Dendritic cell treated with granulocyte-macrophage colony-stimulating factor and Interleukin-4, amounts not matched to agents 40 ng/mL and 50 ng/mL, for 4 days (primary cell): ENCODE measurements at regions not wholly inside any gene's neighbourhood (a gene's known extent, or its start where the extent isn't known, plus 50 kb on each side); places are given as distances from the start of the nearest gene placed in this dataset.

Source experiments
- H3K27ac Mint-ChIP-seq: one replicate; pipeline ENCODE4 v1.8.0; 2022; ENCODE audit warnings: mild to moderate bottlenecking, mixed read lengths
- H3K27me3 Mint-ChIP-seq: one replicate; pipeline ENCODE4 v1.8.0; 2022; ENCODE audit warnings: mild to moderate bottlenecking, mixed read lengths
- H3K36me3 Mint-ChIP-seq: one replicate; pipeline ENCODE4 v1.8.0; 2022; ENCODE audit warnings: low read depth, mixed read lengths
- H3K4me1 Mint-ChIP-seq: one replicate; pipeline ENCODE4 v1.8.0; 2022; ENCODE audit warnings: low read depth, mixed read lengths
- H3K4me3 Mint-ChIP-seq: one replicate; pipeline ENCODE4 v1.8.0; 2022; ENCODE audit warnings: mild to moderate bottlenecking, moderate library complexity, mixed read lengths
- H3K9me3 Mint-ChIP-seq: one replicate; pipeline ENCODE4 v1.8.0; 2022; ENCODE audit warnings: mixed read lengths
- intact Hi-C: fragments of 100-400 bp; cut with micrococcal nuclease; formaldehyde crosslinking; loops from one replicate; pipeline ENCODE4 v1.15.0; 2022

DNA sequence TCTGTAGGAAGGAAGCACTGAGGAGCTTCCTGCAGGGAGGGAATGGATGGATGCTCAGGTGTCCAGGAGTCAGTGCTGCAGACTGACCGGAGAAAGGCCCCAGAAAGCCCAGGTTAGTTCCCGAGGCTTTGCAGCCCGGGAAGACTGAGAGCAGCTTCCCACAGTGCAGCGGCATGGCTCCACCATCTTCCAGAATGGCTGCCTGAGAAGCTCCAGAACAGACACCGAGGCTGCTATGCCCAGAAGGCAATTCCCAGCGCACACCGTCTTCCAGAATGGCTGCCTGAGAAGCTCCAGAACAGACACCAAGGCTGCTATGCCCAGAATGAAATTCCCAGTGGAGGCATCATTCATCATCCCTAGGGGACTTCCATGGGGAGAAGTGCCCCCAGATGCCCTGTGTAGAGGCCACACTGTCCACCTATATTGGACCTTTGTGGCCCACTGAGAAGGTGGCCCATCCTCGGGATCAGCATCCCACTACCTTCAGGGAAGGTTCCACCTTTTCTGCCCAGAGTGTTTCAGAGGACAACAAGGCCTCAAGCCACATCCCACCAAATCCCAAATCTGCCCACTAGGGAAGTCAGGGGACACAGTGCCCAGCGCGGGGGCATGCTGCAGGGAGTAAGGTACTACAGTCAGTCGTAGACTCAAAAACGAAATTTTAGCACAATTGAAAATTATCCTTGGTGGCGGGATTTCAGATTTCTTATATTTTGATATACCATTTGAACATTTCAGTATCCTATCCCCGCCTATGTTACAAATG, 80.5 kb downstream of the KCNF1 start:
- no peaks in the 10 kb centered on the region for H3K36me3 Mint-ChIP-seq
- H3K9me3 Mint-ChIP-seq: no peaks in the 10 kb centered on the region
- H3K4me1 Mint-ChIP-seq: no peaks in the 10 kb centered on the region
- H3K27me3 Mint-ChIP-seq: peaks cover 18% of the 10 kb centered on the region
- intact Hi-C loops: no loop called here
- no peak overlapping the region for H3K4me3 Mint-ChIP-seq
- no peak overlapping the region for H3K27ac Mint-ChIP-seq

DNA sequence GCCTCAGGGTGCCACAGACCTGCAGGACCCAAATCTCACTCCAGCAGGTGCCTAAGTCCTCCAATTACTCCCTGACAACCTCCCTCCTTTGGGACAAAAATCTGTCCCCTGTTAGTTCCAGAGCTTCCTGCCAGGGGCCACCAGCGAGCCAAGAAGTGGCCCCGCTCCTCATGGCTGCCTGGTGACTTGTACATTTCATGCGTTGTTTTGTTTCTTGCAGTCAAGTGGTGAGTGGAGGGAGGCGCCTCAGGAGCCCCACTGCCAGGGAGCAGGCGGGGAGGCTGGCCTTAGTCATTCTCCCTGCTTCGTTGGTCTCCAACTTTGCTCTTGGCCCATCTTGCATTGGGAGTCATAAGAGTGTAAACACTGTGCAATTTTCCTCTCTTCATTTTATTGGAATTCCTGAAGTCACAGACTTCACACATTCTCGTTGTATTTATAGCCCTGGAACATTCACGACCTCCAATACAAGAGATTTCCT, 81.3 kb downstream of the KCNF1 start:
- H3K9me3 Mint-ChIP-seq: no peaks in the 10 kb centered on the region
- intact Hi-C loops: no loop called here
- H3K4me3 Mint-ChIP-seq: no peak overlapping the region
- no peaks in the 10 kb centered on the region for H3K4me1 Mint-ChIP-seq
- H3K27me3 Mint-ChIP-seq: peaks cover 18% of the 10 kb centered on the region
- no peak overlapping the region for H3K27ac Mint-ChIP-seq
- H3K36me3 Mint-ChIP-seq: no peaks in the 10 kb centered on the region

DNA sequence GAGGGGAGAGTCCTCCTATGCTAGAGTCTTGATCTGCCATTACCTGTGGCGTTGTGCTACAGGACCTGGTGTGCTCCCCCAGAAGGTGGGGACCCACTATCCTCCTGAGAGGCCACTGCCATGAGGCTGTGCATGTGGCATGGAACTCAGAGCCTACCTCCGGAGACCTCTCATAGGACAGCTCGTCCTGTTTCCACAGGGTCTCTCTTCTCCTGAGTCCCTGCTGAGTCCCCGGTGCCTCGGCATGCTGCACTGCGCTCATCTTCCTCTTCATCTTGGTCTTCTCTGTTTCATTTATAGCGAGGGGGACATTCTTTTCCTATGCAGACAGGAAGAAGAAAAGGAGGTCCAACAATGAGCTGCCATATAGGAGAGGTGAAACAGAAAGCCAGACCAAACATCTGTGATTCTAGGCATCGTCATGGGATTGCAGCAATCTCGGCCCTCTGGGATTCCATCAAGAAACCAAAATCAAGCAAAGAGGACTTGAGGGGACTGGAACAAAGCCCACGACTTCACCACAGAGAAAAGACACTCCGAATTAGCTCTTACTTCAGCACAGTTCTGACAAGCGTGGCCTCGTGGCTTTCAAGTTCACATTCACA, 83.7 kb downstream of the KCNF1 start:
- no peak overlapping the region for H3K27ac Mint-ChIP-seq
- H3K9me3 Mint-ChIP-seq: no peaks in the 10 kb centered on the region
- no peaks in the 10 kb centered on the region for H3K4me1 Mint-ChIP-seq
- intact Hi-C loops: no loop called here
- H3K36me3 Mint-ChIP-seq: no peaks in the 10 kb centered on the region
- no peak overlapping the region for H3K4me3 Mint-ChIP-seq
- peaks cover 18% of the 10 kb centered on the region for H3K27me3 Mint-ChIP-seq

DNA sequence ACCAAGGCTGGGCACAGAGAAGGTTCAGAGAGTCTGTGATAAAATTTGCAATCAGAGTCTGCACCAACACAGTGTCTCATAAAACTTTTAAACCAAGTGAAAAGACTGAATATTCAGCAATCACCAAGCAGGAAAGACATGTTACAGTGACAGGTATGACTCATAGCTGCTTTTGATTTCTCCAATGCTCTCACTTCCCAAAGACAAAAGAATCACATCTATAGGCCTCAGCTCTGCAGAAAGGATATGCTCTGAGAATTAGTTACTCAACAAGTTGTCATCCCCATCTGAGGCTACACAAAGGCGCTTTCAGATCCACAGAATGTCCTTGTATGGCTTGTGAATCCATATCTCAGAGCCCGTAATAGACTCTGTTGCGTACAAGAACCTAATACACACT, 92.5 kb downstream of the KCNF1 start:
- Mint-ChIP-seq H3K27ac (no peak overlapping the region), H3K9me3 (no peaks in the 10 kb centered on the region), H3K36me3 (no peaks in the 10 kb centered on the region), H3K4me1 (peaks cover 17% of the 10 kb centered on the region), H3K4me3 (no peak overlapping the region), H3K27me3 (no peaks in the 10 kb centered on the region)
- intact Hi-C loops: no loop called here

DNA sequence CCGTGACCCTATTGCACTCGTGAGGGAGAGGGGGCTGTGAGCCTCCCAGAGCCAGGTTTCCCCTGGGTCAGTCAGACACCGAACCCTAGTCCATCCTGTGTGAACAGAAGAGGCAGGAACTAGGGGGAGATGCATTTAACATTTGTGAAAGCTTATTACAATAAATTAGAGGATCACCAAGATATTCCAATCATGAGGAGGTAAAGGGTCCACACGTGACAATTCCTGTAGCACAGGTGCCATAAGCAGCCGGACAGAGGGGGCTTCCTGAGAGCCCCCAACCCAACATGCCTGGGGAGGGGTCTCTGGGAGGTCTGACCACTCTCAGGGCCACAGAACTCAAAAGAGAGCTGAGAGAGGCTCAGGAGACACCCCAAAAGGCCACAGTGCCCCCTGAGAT, 93.3 kb downstream of the KCNF1 start:
- H3K27ac Mint-ChIP-seq: no peak overlapping the region
- H3K9me3 Mint-ChIP-seq: no peaks in the 10 kb centered on the region
- H3K4me1 Mint-ChIP-seq: peaks cover 17% of the 10 kb centered on the region
- no peaks in the 10 kb centered on the region for H3K27me3 Mint-ChIP-seq
- intact Hi-C loops: no loop called here
- no peaks in the 10 kb centered on the region for H3K36me3 Mint-ChIP-seq
- no peak overlapping the region for H3K4me3 Mint-ChIP-seq

DNA sequence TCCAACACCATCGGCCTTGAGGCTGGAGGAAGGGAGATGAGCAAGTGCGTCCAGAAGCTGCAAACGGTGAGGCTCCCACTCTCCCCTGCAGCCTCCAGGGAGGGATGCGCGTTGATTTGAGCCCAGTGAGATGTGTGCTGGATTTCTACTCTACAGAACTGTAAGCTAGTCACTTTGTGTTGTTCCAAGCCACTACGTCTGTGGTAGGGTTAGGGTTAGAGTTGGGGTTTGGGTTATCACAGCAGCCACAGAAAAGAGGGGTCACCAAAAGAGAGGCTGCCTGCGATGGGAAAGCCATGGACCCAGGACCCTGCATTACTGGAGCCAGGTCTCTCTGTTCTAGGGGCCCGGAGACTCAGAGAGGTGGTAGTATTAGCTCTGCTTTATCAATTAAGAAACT, 94.5 kb downstream of the KCNF1 start:
- Mint-ChIP-seq H3K27ac (no peak overlapping the region), H3K36me3 (no peaks in the 10 kb centered on the region), H3K4me1 (peaks cover 17% of the 10 kb centered on the region), H3K9me3 (peaks cover 9% of the 10 kb centered on the region), H3K4me3 (no peak overlapping the region), H3K27me3 (no peaks in the 10 kb centered on the region)
- intact Hi-C loops: no loop called here

DNA sequence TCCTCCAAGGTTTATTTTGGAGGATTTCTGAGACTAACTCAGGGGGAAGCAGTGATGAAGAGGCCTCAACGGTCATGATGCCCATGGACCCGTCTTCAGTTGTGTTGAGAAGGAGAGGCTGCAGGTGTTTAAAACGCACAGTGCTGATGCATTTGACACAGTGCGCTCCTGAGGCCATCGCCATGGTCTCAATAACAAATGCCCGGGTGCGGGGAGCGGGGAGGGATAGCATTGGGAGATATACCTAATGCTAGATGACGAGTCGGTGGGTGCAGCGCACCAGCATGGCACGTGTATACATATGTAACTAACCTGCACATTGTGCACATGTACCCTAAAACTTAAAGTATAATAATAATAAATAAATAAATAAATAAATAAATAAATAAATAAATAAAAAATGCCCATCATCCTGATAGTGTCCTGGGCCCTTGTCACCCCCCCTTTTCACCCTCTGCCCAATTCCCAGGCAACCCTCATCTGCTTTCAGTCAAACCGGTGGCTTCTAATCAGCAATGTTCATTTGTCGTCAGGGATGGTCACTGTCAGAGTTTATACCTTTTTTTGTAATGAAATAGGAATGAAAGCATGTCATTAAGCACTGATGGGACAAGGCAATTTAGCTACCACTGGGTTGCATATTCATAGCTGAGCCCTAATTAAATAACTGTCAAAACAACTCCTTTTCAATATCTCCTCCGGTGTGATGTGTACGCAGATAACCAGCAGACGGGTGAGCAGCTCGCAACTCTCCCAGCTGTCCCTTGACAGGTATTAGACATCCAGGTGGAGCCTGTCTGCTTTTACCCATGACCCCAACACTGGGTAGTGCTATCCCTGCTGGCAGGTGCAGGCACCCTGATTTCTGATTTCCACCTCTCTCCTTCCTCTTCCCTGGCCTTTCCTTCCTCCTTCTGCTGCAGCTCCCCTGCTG, 95.9 kb downstream of the KCNF1 start:
- peaks cover 17% of the 10 kb centered on the region for H3K4me1 Mint-ChIP-seq
- H3K27ac Mint-ChIP-seq: no peak overlapping the region
- H3K9me3 Mint-ChIP-seq: peaks cover 23% of the 10 kb centered on the region
- H3K27me3 Mint-ChIP-seq: no peaks in the 10 kb centered on the region
- H3K36me3 Mint-ChIP-seq: no peaks in the 10 kb centered on the region
- intact Hi-C loops: no loop called here
- H3K4me3 Mint-ChIP-seq: no peak overlapping the region

DNA sequence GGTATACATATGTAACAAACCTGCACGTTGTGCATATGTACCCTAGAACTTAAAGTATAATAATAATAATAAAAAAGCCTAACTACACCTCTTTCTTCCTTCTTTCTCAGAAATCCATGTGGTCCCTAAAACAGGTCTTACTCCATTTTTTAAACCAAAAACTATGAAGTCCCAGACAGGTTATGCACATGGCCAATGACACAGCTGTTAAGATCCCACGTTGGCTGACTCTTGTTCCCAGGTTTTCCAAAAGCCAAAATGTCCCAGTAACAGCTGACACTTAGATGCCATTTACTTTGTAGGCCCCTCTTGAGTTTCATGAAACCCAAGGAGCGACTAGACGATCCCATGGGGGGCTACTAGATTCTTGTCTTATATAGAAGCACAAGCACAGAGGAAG, 97.0 kb downstream of the KCNF1 start:
- intact Hi-C loops: no loop called here
- H3K27me3 Mint-ChIP-seq: peaks cover 2% of the 10 kb centered on the region
- peaks cover 23% of the 10 kb centered on the region for H3K9me3 Mint-ChIP-seq
- no peak overlapping the region for H3K4me3 Mint-ChIP-seq
- no peaks in the 10 kb centered on the region for H3K36me3 Mint-ChIP-seq
- H3K27ac Mint-ChIP-seq: no peak overlapping the region
- peaks cover 13% of the 10 kb centered on the region for H3K4me1 Mint-ChIP-seq

DNA sequence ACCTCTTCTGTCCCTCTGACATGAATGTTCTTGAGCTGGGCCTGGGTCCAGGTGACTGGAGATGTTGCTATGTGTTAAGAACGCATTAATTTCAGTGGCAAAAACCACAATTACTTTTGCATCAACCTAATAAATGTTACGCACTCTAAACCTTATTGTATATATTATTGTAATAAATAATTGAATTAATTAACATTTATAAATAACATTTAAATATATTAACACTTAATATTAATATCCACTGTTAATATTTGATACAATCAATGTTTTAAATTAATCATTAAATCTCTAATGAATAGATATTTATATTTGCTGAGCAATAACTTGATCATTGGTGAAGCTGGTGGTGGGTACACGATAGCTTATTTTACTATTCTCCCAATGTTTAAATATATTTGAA, 97.4 kb downstream of the KCNF1 start:
- Mint-ChIP-seq H3K4me1 (peaks cover 9% of the 10 kb centered on the region), H3K27me3 (peaks cover 2% of the 10 kb centered on the region), H3K4me3 (no peak overlapping the region), H3K36me3 (no peaks in the 10 kb centered on the region), H3K27ac (no peak overlapping the region), H3K9me3 (peaks cover 23% of the 10 kb centered on the region)
- intact Hi-C loops: no loop called here

DNA sequence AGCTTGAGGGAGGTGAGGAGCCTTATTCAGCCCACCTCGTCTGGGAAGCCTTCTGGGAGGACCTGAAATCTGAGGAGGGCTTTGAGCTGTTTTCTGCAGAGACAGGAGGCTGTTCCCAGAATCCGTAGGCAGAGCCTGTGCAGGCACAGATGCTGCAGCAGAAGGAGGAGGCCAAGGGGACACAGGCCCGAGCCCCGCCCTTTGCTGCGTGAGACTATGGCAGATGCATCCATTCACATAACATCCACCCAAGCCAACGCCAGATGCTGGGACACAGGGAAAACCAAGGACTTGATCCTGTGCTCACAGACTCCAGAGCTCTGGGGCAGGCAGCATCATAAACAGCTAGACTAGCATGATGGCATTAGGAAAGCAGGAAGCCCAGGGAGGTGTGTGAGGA, 98.2 kb downstream of the KCNF1 start:
- peaks cover 2% of the 10 kb centered on the region for H3K4me1 Mint-ChIP-seq
- H3K36me3 Mint-ChIP-seq: no peaks in the 10 kb centered on the region
- no peak overlapping the region for H3K4me3 Mint-ChIP-seq
- H3K27ac Mint-ChIP-seq: no peak overlapping the region
- intact Hi-C loops: no loop called here
- H3K9me3 Mint-ChIP-seq: peaks cover 23% of the 10 kb centered on the region
- peaks cover 2% of the 10 kb centered on the region for H3K27me3 Mint-ChIP-seq

DNA sequence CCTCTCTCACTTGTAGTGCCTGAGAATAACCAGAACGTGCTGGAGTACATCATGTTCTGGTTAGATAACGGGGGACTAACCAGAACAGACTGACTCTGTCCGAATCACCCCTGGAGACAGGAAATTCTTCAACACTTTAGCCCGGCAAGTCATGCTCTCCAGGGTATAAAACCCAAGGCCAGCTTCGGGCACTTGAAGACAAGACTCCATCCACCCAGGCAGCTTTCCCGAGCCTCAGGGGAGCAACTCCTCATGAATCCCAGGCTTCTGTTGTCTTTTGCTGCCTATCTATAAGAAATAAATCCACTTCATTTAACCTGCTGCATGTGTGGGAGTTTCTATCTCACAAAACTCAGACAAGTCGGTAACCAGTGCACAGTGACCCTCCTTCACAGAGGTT, 99.6 kb downstream of the KCNF1 start:
- Mint-ChIP-seq H3K4me3 (no peak overlapping the region), H3K9me3 (peaks cover 23% of the 10 kb centered on the region), H3K27ac (no peak overlapping the region), H3K4me1 (peaks cover 5% of the 10 kb centered on the region), H3K36me3 (no peaks in the 10 kb centered on the region), H3K27me3 (peaks cover 7% of the 10 kb centered on the region)
- intact Hi-C loops: no loop called here

DNA sequence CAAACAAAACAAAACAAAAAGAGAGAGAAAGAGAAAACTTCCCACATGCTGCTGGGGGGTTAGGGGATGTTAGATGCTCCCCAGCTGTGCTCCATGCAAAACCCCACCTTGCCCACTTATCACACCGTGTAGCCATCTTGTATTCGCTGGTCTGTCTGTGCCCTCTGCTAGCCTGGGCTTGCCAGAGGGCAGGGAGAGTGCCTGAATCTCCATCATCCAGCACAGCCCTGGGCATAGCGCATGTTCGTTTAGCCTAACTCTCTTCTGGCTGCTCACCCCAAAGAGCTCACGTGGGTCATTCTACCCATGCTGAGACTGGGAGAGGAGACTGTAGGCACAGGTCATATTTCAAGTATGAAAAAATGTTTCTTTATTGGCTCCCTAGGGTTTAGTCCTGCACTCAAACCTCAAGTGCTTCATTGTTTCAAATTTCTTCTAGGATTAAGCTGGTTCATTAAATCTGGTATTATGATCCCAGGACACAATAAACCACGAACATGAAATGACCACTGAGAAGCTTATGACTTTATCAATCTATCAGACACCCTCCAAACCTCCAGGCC, 100.5 kb downstream of the KCNF1 start:
- Mint-ChIP-seq H3K27me3 (peaks cover 10% of the 10 kb centered on the region), H3K4me1 (peaks cover 5% of the 10 kb centered on the region), H3K27ac (no peak overlapping the region), H3K4me3 (no peak overlapping the region), H3K36me3 (no peaks in the 10 kb centered on the region), H3K9me3 (peaks cover 23% of the 10 kb centered on the region)
- intact Hi-C loops: no loop called here

DNA sequence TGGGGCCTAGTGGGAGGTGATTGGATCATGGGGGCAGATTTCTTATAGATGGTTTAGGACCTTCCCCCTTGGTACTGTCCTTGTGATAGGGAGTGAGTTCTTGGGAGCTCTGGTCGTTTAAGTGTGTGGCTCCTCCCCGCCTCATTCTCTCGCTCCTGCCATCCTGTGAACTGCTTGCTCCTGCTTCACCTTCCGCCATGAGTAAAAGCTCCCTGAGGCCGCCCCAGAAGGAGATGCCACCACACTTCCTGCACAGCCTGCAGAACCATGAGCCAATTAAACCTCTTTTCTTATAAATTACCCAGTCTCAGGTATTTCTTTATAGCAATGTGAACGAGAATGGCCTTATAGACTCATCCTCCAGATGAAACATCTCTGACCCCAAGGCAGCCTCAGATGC, 101.5 kb downstream of the KCNF1 start:
- peaks cover 10% of the 10 kb centered on the region for H3K27me3 Mint-ChIP-seq

DNA sequence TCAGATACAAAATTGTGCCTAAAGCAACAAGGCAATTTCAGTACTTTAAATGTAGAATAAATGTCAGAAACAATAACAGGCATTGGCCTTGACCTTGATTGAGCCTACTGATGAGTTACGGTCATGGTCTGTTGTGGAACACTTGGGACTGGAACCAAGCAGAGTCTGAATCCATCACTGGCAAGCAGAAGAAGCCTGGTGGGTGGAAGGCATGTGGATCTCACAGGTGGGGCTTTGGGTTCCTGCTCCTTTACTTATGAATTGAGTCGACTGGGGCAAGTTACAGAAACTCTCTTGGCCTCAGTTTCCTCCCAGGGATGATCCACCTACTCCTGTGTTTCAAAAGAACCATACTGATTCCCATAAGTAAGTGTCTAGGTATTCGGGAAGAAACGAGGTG, 102.3 kb downstream of the KCNF1 start:
- intact Hi-C loops: no loop called here
- H3K27me3 Mint-ChIP-seq: peaks cover 10% of the 10 kb centered on the region
- peaks cover 39% of the 10 kb centered on the region for H3K9me3 Mint-ChIP-seq
- no peak overlapping the region for H3K4me3 Mint-ChIP-seq
- no peak overlapping the region for H3K27ac Mint-ChIP-seq
- no peaks in the 10 kb centered on the region for H3K36me3 Mint-ChIP-seq
- peaks cover 5% of the 10 kb centered on the region for H3K4me1 Mint-ChIP-seq

More for the DNA sequence above, 101.5 kb downstream of the KCNF1 start:
- H3K36me3 Mint-ChIP-seq: no peaks in the 10 kb centered on the region
- H3K27ac Mint-ChIP-seq: no peak overlapping the region
- H3K4me3 Mint-ChIP-seq: no peak overlapping the region
- peaks cover 30% of the 10 kb centered on the region for H3K9me3 Mint-ChIP-seq
- peaks cover 5% of the 10 kb centered on the region for H3K4me1 Mint-ChIP-seq
- intact Hi-C loops: no loop called here
